SW480 (cell line): ENCODE measurements at regions not wholly inside any gene's neighbourhood (a gene's known extent, or its start where the extent isn't known, plus 50 kb on each side); places are given as distances from the start of the nearest gene placed in this dataset.

Source experiments
- DNase-seq: peaks from one replicate; pipeline ENCODE4 v3.0.0-alpha.2; 2016; ENCODE audit warnings: low spot score

DNA sequence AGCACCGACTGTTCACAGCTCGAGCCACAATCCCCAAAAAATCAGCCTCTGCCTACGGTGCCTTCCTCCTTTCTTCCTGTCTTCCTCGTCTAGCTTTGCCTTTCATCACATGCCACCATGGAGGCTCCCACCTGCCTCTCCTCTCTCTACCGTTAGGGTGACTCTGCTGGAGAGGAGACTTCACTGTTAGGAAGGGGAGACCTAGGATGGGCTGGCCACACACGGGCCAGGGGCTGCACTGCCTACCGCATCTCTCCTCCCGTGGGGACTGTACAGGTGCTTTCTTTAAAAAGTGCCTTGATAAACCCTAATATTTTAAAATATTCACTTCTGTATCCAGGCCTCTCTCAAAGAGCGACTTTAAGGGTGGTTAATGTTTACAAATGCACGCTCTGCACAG is 1104.7 kb downstream of the BCL11B start:
- DNase-seq: peak; percentile 7

DNA sequence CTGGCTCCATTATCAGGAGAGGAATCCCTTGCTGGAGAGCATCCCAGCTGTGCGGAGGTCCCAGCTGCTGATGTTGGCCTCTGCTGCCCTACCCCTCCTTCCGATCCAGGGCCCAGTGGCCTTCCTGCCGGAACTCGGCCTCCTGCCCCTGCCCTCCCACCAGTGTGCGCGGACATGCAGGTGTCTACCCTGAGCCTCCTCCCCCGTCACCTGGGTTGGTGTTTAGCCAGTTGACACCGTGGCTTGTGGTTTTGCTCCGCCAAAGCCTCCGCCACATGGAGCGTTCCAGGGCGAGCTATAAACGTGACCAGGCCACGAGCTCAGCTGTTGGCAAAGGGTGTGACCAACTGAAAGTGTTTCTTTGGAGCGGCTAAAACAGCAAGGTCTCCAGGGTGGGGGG is 1104.3 kb downstream of the BCL11B start:
- peak; percentile 72 for DNase-seq

DNA sequence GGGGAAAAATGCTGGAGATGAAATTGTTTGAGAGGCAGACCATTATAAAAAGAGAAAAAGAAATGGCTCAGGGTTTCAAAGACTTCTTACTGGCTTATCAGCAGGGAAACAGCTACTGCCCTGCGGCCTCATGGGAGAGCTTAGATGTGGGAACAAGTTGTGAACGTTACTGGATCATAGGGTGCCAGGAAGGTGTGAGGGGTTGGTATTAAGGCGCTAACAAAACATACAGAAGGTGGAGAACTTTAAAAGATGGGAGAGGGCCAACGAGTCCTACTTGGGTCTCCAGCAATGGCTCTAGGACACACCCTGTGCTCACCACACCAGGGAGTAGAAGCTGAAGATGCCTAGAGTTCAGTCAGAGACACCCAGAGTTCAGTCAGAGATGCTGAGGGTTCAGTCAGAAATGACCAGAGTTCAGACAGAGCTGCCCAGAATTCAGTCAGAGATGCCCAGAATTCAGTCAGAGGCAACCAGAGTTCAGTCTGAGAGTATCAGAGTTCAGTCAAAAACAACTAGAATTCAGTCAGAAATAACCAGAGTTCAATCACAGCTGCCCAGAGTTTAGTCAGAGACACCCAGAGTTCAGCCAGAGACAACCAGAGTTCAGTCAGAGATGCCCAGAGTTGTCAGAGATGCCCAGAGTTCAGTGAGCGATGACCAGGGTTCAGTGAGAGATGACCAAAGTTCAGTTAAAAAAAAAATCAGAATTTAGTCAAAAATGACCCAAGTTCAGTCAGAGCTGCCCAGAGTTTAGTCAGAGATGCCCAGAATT is 1103.6 kb downstream of the BCL11B start:
- no peak for DNase-seq

DNA sequence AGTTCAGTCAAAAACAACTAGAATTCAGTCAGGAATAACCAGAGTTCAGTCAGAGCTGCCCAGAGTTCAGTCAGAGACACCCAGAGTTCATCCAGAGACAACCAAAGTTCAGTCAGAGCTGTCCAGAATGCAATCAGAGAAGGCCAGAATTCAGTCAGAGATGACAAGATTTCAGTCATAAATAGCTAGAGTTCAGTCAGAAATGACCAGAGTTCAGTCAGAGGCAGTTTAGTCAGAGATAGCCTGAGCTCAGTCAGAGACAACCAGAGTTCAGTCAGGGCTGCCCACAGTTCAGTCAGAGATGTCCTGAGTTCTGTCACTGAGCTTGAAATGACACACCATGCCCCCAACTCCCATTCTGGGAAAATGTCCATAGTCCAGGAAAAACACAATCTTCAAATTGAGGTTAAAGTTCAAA is 1102.8 kb downstream of the BCL11B start:
- DNase-seq: no peak

DNA sequence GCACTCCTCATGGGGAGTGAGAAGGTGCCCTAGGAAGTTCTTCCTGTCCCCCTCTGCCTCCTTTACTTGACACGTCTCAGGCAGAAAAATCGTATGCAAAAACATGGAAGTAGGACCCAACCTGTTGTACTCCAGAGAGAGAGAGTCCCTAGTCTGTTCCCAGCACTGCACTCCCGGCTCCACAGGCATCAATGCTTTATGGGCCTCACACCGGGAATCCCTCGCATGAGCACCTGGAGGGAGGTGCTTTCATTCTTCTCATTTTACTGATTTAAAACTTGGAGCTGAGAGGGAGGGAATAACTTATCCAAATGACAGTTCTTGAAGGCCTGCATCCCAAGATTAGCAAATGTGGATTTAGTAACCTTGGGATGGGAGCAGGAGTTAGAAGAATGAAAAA is 1101.4 kb downstream of the BCL11B start:
- DNase-seq: no peak

DNA sequence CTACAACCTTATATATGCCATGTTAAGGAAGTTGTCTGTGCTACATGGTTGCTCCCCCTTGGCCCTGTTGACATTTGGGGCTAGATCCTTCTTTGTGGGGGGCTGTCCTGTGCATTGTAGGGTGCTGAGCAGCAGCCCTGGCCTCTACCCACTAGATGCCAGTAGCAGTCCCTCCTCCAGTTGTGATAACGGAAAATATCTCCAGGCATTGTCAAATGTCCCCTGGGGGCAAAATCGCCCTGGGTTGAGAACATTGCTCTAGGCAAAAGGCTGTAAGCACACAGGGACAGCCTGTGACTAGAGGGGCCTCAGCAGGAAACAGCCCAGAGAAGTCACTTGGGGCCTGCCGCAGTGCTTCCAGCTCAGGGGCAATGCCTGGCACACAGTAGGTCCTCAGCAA is 1100.3 kb downstream of the BCL11B start:
- DNase-seq: no peak

DNA sequence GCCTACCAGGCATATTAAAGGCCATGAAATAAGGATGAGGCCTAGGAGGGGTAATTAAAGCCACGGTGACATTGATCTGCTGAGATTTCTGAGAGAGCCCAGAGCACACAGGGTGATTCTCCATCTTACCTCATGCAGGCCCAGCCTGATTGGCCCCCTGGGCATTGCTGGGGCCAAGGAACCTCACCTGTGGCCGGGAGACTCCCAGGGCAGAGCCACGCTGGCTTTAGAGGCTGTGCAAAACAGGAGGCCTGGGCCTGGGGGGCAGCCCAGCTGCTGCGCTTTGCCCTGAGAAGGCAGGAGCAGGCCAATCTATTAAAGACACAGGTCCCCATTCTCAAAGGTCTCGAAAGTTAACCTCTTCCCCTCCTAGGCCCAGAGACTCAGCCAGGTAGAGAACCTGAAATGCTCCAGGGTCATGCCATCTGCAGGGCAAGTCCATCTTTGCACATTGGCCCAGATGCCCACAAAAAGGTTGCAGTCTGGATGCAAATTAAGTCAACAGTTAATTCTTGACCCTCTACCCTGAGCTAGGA is 1099.7 kb downstream of the BCL11B start:
- DNase-seq: no peak

DNA sequence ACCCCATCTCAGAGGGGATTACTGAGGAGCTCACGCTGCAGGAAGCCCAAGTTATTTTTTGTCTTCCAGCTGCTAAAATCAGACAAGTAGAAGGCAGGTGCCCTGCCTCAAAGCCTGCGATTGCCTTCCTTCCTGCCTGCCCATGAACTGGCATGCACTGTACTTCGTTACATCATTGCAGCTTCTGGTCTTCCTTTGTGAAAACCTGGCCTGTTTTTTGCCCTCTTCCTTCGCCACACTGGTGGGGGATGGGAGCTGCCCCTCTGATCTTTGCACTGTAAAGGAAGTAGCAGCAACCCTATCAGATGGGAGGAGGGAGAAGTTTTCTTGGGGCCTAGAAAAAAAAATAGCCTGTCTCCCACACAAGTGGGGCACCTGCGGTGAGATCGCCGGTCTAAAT is 1098.7 kb downstream of the BCL11B start:
- DNase-seq: no peak

DNA sequence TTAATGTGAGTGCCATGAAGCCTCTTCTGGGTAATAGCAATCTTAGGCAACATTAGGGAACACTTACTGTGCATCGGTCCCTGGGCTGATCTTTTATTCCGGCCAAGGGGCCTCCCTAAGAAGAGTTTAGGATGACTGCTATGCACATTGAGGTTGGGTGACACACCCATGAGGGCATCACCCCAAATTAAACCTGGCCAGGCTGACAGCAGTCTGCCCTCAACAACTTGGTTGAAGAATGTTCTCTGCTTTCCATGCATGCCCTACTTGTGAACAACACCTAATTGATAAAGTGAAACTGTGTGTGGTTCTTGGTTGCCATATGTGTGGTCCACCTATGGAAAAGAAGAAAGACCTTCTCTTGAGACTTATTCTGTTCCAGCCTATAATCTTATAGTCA is 1098.0 kb downstream of the BCL11B start:
- no peak for DNase-seq

DNA sequence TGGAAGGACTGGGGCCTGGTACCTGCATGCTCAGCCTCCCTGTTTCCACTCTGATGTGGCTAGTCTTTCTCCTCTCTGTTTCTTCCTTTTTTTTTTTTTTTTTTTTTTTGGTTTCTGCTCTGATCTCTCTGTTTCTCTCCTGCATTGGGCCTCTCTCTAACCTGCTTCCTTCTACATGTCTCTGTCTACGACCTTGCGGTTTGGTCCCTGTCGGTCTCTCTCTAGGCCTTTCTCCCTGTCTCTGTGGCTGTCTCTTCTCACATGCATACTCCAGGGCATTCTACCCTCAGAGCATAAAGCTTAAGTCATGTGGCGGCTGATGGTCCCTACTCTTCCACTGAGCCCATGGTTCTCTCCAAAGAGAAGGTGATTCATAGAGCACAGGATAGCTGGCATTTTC is 1096.6 kb downstream of the BCL11B start:
- DNase-seq: no peak

DNA sequence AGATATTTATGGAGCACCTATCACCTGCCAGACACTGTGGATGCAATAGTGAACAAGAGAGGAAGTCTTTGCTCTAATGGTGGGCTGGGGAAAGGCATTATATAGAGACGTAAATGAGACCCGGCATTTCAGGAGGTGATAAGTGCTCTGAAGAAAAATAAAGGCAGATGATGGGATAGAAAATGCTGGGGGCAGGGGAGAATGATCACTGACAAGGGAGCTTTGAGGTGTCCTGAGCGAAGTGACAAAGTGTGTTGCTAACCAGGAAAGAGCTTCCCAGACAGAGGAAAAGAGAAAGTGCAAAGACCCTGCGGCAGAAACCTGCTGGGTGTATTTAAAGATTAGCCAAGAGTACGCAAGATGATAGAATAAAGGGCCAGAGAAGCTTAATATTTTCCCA is 1096.1 kb downstream of the BCL11B start:
- DNase-seq: no peak

DNA sequence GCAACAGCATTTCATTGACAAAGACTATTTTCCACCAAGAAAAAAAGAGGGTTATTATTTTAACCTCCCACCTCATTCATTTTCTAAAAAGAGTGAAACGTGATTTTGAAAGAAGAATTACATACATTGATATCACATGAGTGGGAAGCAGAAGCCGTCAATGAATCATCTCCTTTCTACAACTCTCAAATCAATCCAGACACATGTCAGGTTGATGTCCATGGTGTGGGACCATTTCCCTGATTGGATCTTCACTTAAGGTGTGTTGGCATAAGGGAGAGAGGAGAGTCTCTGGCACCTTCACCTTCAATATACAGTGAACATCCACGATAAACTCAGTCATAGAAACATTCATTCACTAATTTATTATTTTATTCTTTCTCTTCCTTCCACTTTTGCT is 1095.1 kb downstream of the BCL11B start:
- DNase-seq: no peak

DNA sequence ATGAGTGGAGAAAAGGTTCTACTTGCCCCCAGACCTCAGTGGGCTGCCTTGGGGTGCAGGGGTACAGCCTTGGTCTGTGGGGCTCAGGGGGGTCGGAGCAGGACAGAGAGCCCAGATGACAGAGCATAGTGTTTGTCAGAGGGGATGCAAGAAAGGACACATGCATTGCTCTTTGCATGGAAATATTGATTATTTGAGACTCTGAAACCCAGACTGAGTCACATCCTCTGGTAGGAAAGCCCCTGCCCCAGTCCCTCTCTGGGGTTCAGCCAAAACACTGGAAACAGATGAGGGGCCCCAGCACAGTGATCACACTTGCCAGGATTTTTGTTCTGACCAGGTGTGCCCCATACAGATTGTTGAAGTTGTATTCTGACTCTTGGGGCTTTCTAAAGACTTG is 1094.4 kb downstream of the BCL11B start:
- no peak for DNase-seq

DNA sequence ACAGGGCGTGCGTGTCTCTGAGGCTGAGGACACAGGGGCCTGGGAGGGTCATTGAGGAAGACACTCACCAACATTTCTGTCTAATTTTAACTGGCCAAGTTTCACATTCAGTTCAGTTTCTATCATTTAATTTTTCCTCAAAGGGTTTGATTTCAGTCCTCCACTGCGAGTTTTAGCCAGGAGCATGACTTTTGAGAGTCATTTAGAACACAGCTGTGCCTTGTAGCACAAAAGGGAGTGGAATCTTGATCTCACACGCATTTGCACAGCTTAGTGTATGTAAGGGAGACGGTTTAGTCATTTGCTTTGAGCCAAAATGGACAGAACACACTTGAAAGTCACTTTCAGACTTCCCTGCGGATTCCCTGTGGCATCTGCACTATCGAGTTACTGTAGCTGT is 1090.8 kb downstream of the BCL11B start:
- no peak for DNase-seq

DNA sequence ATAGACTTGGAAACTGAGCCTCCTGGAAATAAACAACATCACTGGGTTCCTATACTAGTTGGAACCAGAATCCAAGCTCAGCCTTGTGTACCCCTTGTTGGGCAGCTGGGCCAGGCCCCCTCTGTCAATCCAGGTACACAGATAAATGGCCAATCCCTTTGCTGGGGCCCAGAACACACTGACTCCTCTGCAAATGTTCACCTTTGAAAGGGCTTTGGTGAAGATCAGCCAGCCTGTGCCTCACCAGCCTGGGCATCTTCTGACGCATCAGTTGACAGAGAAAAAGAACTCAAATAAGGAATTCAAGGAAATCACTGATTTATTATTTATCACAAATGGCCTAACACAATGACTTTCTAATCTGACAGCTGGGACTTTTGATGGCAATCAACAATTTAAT is 1090.2 kb downstream of the BCL11B start:
- DNase-seq: no peak

DNA sequence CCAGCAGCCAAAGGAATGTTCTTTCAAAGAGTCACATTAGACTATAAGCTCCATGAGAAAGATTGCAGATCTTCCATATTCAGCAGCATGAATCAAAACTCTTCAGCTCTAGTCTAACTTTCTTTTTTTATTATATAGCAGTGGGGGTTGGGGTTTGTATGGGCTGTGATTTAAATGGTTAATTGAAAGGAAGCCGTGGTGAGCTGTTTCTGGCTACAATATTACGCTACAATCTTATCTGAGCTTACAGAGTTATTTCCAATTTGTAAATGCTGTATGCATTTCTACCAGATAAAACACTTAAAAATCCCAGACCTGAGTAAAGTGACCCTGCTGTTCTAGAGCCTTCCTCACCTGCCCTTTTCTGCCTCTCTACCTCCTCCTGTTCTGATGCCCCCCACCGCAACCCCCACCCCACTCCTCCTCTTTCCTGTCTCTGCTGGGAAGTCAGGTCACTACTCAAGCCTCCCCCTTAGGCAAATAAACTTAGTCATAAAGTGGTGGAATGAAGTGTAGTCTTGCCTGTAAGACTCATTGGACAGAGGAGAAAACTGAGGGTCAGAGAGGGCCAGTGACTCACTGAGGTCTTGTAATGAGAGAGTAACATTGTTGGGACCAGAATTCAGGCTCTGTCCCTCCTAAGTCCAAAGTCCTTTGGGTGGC is 1089.5 kb downstream of the BCL11B start:
- DNase-seq: peak; percentile 23

DNA sequence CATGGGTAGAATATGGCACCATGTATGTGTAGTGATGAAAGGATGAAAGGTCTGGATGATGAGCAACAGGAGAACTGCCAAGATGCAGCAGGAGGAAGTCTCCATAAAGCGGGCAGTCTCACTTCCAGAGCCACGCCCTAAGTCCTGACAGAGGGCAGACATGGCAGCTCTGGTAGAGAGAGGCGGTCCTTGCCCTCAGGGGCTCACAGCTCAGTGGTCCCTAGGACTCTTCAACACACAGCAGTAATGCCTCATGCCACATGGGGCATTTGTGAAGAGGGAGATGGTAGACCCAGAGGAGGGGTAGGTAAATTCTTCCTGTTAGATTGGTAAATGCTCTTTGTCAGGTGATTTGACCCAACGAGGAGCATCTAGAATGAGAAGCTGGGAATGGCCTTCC is 1088.4 kb downstream of the BCL11B start:
- DNase-seq: no peak

DNA sequence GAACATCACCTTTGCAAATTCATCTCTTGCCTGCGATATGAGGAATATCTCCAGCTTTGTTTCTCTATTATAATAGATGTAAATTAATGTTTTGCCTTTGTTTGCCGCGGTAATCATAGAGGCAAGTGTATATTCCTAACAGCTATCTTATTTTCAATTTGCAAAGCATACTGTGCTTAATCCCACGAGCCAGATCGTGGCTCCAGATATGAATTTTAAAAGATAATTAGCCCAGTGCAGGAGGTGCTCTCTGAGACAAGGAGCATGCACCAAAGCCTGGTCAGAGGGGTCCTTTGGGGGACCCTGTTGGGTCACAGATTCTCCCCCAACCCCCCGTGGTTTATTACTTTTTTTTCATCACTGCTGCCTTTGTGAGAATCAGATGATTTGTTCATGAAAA is 1087.5 kb downstream of the BCL11B start:
- no peak for DNase-seq

DNA sequence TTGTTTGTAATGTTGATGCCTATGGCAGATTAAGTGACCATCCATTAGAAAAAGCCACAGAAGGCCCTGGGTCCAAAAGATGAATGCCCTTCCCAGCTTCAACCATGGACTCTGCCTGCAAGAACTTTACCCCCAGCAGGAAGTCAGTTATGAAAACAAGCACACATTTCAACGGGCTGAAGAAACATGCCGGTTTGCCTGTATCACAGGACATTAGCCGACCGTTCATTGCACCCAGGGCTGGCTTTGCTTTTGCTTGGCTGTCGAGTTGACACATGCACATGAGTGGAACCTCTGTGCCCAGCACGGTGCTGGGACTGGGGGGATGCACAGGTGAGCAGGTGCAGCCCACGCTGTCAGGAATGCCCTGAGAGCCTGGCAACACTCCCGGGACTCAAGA is 1087.0 kb downstream of the BCL11B start:
- DNase-seq: no peak

DNA sequence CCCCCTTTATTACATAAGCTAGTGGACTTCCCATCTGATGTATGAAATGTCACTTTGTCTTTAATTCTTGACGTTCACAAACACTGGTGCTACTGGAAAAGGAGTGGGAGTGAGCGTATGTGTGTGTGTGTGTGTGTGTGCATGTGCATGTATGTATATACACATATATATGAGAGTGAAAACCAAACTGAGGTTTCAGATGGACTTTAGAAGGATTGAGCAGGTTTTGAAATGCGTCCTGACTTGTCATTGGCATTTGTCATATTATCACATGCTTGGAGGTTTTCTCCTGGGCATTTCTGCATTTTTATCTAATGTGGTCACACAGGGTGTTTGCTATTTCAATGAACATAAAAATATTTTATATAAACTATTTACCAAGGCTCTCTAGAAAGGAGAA is 1085.9 kb downstream of the BCL11B start:
- no peak for DNase-seq

DNA sequence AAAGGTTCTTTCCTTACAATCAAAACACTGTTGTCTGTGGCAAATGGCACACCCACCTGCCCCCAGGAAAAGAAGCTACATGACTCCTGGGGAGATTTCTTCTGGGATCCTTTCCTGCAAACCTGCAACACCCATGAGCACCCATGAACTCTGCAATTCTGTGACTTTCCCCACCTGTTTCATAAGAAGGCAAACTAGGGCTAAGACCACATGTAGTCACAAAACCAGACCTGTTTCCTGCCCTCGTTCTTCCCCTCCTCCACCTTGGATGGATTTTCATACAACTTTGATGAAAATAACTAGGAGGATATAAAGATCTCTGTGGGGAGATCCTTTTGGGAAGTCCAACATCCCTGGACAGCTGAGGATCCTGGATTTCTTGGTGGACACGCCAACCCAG is 1084.7 kb downstream of the BCL11B start:
- DNase-seq: no peak

DNA sequence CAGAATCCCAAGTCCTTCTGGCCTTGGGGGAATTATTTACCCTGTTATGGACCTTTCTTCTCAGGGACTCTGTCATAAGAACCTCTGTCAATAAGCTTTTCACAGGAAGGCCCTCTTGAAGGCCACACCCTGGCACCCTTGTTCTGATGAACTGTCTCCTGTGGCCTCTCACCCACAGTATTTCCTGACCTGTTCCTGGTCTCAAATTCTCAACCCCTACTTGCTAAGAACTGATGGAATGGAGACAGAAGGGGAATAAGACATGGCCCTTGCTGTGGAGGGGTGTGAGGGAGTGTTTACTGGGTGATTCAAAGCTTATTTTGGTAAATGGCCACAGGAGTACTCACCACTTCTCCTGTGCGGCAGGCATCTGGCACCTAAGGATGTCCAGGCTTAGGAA is 1082.9 kb downstream of the BCL11B start:
- no peak for DNase-seq

DNA sequence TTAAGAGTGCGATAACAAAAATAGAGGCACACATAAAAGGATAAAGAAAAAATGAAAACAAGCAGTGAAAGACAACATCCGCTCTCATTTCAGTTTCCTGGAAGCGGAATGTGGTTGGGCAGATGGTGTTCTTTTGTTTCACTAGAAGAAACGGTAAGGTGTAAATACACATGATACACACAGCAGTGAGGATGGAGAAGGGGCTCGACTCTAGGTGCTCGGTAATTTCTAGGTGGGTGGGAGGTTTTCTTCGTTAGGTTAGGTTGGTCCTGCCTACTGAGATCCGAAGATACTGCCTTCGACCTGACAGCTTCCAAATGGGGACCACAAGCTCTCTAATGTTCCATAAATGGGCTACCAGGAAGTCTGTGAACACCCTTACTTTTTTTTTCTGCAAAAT is 1082.5 kb downstream of the BCL11B start:
- no peak for DNase-seq

DNA sequence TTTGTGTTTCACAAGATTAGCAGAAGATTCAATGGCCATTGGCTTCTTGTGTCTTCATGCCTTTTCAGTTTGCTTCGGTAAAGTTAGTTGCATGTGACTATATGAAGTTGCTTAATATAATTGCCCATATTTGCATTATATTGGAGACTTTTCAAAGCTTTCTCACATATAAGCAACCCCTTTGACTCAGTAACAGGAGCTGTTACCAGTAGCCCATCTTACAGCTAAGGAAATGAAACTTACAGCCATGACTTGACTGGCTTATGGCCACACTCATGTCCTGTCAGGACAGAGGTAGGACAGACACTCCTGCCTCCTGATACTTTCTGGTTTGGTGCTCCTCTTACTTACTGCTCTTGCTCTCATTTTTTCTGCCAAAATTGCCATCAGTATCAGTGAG is 1082.1 kb downstream of the BCL11B start:
- no peak for DNase-seq
